Right kidney (tissue), 1 donor: ENCODE measurements at regions not wholly inside any gene's neighbourhood (a gene's known extent, or its start where the extent isn't known, plus 50 kb on each side); places are given as distances from the start of the nearest gene placed in this dataset.
"Not testable (repeated sequence)": the region's sequence is repeated elsewhere in the genome, so short reads cannot be mapped to it uniquely, and the experiment has no call there.

Source experiments
- DNase-seq: peaks from one replicate; pipeline ENCODE4 v3.0.0-alpha.2; 2016

DNA sequence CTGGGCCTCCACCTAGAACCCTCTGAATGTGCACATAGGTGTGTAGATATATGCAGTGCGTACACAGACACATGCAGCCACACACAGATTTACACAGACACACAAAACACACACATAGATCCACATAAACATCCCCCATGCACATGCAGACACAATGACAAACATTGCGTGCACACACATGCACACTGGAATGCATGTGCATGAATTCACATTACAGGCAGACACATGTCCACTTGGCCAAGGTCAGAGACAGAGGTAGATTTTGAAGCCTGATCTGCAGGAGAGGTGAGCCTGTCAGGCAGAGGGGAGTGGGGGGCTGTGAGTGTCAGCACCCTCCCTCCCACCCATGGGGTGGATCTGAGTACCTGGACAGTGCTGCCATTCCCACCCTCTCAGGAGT, 338.5 kb downstream of the PTPRU start:
- no peak for DNase-seq

DNA sequence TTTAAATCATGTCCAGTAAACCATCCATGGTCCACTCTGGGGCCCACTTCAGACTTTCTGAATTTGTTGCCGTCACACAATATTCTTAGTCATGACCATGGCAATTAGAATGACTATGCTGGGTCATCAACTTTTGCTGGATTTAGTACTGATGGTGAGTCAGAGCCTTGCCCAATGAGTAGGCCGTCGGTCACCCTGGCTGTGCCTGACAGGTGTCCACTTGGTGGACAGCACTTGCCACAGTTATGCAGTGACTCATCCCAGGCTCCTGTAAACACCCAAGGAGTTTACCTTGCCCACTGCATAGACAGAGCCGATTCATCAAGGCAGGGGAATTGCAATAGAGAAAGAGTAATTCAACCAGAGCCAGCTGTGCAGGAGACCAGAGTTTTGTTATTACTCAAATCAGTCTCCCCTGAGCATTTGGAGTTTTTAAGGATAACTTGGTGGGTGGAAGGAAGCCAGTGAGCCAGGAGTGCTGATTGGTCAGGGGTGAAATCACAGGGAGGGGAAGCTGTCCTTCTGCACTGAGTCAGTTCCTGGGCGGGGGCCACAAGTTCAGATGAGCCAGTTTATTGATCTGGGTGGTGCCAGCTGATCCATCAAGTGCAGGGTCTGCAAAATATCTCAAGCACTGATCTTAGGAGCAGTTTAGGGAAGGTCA, 333.8 kb downstream of the PTPRU start:
- no peak for DNase-seq

- DNase-seq: no peak
These were observed 330.9 kb downstream of the PTPRU start for GRCh38 chr1:29567257-29567656.

- no peak for DNase-seq
These were observed 329.2 kb downstream of the PTPRU start for GRCh38 chr1:29565490-29565889.

DNA sequence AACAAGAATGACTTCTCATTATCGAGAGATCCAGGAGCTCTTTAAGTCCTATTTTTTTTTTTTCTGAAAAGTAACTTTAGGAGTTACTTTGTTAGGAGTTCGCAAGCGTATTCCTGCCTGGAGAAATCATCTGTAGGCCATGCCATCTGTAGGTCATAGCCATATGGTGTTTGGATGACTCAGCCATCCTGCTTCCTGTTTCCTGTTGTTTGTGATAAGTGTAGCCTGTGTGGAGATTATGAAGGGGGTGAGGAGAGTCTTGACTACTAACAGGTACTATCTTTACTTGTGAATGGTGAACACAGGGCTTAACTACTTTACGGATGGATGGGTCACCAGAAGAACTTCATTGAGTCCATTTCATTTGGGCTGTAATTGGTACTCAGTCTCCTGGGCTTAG, 327.2 kb downstream of the PTPRU start:
- no peak for DNase-seq

DNA sequence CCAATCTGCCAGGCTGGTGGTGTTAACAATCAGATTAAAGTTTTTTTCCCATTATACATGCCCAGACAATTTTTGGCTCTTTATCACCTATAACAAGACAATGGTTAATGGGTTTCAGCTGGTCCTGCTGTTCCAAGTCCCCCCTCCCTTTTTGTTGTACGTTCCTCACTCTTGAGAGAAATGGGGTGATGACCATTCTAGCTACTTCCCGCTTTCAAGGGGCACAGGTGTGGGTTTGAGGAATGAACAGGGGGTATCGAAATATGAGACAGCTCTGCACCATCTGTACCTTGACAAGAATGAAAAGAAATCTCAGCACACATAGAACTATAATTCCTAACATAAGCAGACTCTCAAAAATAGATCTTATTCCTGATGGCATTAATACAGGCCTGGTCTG, 326.8 kb downstream of the PTPRU start:
- no peak for DNase-seq

DNA sequence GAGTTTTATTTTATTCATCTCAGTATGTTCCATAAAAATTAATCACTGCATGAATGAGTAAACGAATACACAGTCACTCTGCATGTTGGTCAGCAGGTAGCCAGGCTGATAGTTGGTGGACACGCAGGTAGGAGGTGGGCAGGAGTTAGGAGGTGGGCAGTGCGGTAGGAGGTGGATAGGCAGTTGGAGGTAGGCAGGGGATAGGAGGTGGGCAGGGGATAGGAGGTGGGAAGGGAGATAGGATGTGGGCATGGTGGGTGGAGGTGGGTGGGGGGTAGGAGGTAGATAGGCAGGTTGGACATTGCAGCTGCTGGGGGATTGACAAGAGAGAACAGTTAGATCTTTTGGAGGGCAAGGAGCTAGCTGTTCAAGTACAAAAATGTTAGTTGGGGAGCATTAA, 322.7 kb downstream of the PTPRU start:
- no peak for DNase-seq

GRCh38 chr1:29557701-29558600, 321.6 kb downstream of the PTPRU start:
- DNase-seq: no peak

- DNase-seq: no peak
These were observed 320.7 kb downstream of the PTPRU start for GRCh38 chr1:29557066-29557465.

- no peak for DNase-seq
These were observed 320.3 kb downstream of the PTPRU start for GRCh38 chr1:29556657-29557056.

- no peak for DNase-seq
These were observed 318.8 kb downstream of the PTPRU start for GRCh38 chr1:29555043-29555620.

GRCh38 chr1:29554208-29554778, 318.0 kb downstream of the PTPRU start:
- no peak for DNase-seq

- no peak for DNase-seq
These were observed 315.0 kb downstream of the PTPRU start for GRCh38 chr1:29551123-29551936.

- DNase-seq: no peak
These were observed 314.0 kb downstream of the PTPRU start for GRCh38 chr1:29550119-29550841.

GRCh38 chr1:29549728-29550118, 313.4 kb downstream of the PTPRU start:
- DNase-seq: not testable (repeated sequence)

DNA sequence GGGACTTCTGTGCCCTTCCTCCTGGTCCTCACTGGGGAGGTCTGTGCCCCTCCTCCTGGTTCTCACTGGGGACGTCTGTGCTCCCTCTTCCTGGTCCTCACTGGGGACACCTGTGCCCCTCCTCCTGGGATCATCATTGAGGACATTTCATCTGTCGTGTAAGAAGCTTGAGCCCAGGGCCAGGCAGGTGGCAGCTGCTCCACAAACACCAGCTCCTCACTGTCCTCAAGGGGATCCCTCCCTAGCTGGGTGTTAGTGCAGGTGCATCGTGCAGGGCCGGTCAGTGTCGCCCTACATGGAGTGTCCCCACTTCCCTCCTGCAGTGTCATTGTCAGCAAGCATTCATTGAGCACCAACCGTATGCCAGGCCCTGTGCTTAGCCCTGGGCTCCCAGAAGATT, 312.7 kb downstream of the PTPRU start:
- DNase-seq: no peak

- DNase-seq: no peak
These were observed 311.8 kb downstream of the PTPRU start for GRCh38 chr1:29548091-29548490.

DNA sequence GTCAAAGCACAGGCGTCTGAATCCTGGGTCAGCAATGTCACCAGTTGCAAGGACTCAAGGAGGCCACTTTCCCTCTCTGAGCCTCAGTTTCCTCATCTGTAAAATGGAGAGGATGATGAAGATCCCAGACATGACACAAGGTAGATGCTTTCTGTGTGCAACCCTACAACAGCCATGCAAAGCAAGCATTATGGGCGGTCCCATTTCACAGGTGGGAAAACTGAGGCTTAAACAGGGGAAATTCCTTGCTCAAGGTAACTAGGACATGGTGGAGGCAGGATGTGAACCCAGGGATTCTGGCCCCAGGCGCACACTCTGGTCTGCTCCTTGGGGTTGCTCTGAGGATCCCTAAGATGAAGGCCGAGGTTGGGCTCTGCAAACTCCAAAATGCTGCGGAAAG, 311.0 kb downstream of the PTPRU start:
- no peak for DNase-seq

DNA sequence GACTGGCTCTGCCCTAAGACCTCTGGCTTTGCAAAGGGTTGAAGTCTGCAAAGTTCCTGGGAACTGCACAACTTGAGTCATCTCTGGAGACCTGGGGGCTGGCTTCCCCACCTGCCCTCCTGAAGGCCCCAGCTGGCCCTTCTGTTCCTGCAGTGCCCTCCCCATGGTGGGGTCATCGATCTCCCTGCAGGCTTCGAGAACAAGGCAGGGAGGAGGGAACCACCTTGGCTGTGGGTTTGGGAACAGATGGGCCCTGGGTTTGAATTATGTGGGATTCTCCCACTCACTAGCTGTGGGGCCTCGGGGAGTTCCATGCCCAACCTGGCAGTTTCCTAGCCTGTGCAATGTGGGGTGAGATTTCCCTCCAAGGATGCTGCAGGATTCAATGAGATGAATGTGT, 310.2 kb downstream of the PTPRU start:
- DNase-seq: no peak

GRCh38 chr1:29544406-29544805, 308.1 kb downstream of the PTPRU start:
- DNase-seq: no peak

DNA sequence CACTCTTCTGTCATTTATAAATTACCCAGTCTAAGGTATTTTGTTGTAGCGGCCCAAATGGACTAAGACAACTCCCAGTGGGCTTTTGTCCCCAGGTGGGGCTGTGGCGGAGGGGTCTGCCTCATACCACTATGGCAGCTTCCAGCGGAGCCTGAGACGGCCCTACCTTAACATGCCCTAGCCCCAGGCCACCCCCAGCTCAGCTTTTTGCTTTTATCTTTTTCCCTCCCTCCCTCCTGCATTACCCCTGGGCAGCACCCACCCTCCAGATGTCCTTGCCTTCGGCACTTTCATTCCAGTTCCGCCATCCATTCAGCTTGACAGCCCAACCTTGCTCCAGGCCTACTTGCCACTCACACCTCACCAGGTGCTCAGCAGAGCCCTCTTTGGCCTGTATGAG, 307.3 kb downstream of the PTPRU start:
- DNase-seq: no peak

GRCh38 chr1:29542548-29542947, 306.2 kb downstream of the PTPRU start:
- DNase-seq: no peak
